ENCODE measurements at regions not wholly inside any gene's neighbourhood (a gene's known extent, or its start where the extent isn't known, plus 50 kb on each side); places are given as distances from the start of the nearest gene placed in this dataset.

- H2AFZ ChIP-seq (ENCODE audit: low read length) = no peak overlapping the region
- H3F3A ChIP-seq (ENCODE audit: low read length, unreplicated experiment) = no peaks in the 10 kb centered on the region
- no peak overlapping the region for H3K27ac ChIP-seq (ENCODE audit: low read length)
- no peaks in the 10 kb centered on the region for H3K4me1 ChIP-seq (ENCODE audit: insufficient read depth, low read length)
- H3K9ac ChIP-seq (ENCODE audit: low read length) = no peak overlapping the region
- H4K20me1 ChIP-seq (ENCODE audit: low read length) = no peaks in the 10 kb centered on the region
- H3K27me3 ChIP-seq (ENCODE audit: low read length) = no peaks in the 10 kb centered on the region
- ChIA-PET POLR2A (ENCODE audit: unreplicated experiment) (no interaction called here), CTCF (no interaction called here)
- no peak for DNase-seq
- intact Hi-C loops (cut with micrococcal nuclease) = no loop called here
- BruUV-seq (replicated peaks) = no TSS peak
- H3K36me3 ChIP-seq (ENCODE audit: low read depth, low read length) = no peaks in the 10 kb centered on the region
- TF ChIP-seq CTCF (conservative IDR thresholded peaks at IDR 0.05; ENCODE audit: low read depth, low read length) (no peak), EZH2 (IDR thresholded peaks at IDR 0.05; ENCODE audit: low read length, unreplicated experiment) (no peak), EZH2phosphoT487 (IDR thresholded peaks at IDR 0.05; ENCODE audit: borderline replicate concordance, low read length) (no peak)
- H3K4me2 ChIP-seq (ENCODE audit: low read length) = no peak overlapping the region
- H3K4me3 ChIP-seq (ENCODE audit: low read length) = no peak overlapping the region
- H3K9me3 ChIP-seq (ENCODE audit: low read length) = no peaks in the 10 kb centered on the region
- no peak for ATAC-seq
- H3K9me2 ChIP-seq (replicated peaks; ENCODE audit: low read length) = no peaks in the 10 kb centered on the region
- H3K79me2 ChIP-seq (ENCODE audit: low read length) = no peaks in the 10 kb centered on the region
These were observed 1014.4 kb upstream of the GOT2 start for GRCh38 chr16:59748531-59748930.

- Histone ChIP-seq H3K4me1 (ENCODE audit: insufficient read depth, low read length) (no peaks in the 10 kb centered on the region), H3K27me3 (ENCODE audit: low read length) (no peaks in the 10 kb centered on the region), H3K79me2 (ENCODE audit: low read length) (no peaks in the 10 kb centered on the region), H3K9me2 (replicated peaks; ENCODE audit: low read length) (no peaks in the 10 kb centered on the region), H3K9ac (ENCODE audit: low read length) (no peak overlapping the region), H2AFZ (ENCODE audit: low read length) (no peak overlapping the region), H3F3A (ENCODE audit: low read length, unreplicated experiment) (no peaks in the 10 kb centered on the region), H4K20me1 (ENCODE audit: low read length) (no peaks in the 10 kb centered on the region), H3K27ac (ENCODE audit: low read length) (no peak overlapping the region), H3K4me3 (ENCODE audit: low read length) (no peak overlapping the region), H3K9me3 (ENCODE audit: low read length) (no peaks in the 10 kb centered on the region), H3K4me2 (ENCODE audit: low read length) (no peak overlapping the region), H3K36me3 (ENCODE audit: low read depth, low read length) (no peaks in the 10 kb centered on the region)
- DNase-seq (no peak), ATAC-seq (no peak)
- no TSS peak for BruUV-seq (replicated peaks)
- intact Hi-C loops (cut with micrococcal nuclease) = no loop called here
- POLR2A ChIA-PET (ENCODE audit: unreplicated experiment) = no interaction called here
- TF ChIP-seq EZH2phosphoT487 (IDR thresholded peaks at IDR 0.05; ENCODE audit: borderline replicate concordance, low read length) (no peak), CTCF (conservative IDR thresholded peaks at IDR 0.05; ENCODE audit: low read depth, low read length) (no peak), EZH2 (IDR thresholded peaks at IDR 0.05; ENCODE audit: low read length, unreplicated experiment) (no peak)
- CTCF ChIA-PET = no interaction called here
These were observed 1009.4 kb upstream of the GOT2 start for GRCh38 chr16:59743504-59743903.

- Histone ChIP-seq H3K27ac (ENCODE audit: low read length) (no peak overlapping the region), H3K9me3 (ENCODE audit: low read length) (no peaks in the 10 kb centered on the region), H3K9ac (ENCODE audit: low read length) (no peak overlapping the region), H3K27me3 (ENCODE audit: low read length) (no peaks in the 10 kb centered on the region), H4K20me1 (ENCODE audit: low read length) (no peaks in the 10 kb centered on the region), H3K4me3 (ENCODE audit: low read length) (no peak overlapping the region), H3K79me2 (ENCODE audit: low read length) (no peaks in the 10 kb centered on the region), H3K4me2 (ENCODE audit: low read length) (no peak overlapping the region), H3K9me2 (replicated peaks; ENCODE audit: low read length) (no peaks in the 10 kb centered on the region), H2AFZ (ENCODE audit: low read length) (no peak overlapping the region), H3K36me3 (ENCODE audit: low read depth, low read length) (no peaks in the 10 kb centered on the region), H3F3A (ENCODE audit: low read length, unreplicated experiment) (no peaks in the 10 kb centered on the region), H3K4me1 (ENCODE audit: insufficient read depth, low read length) (no peaks in the 10 kb centered on the region)
- no peak for ATAC-seq
- TF ChIP-seq CTCF (conservative IDR thresholded peaks at IDR 0.05; ENCODE audit: low read depth, low read length) (no peak), EZH2 (IDR thresholded peaks at IDR 0.05; ENCODE audit: low read length, unreplicated experiment) (no peak), EZH2phosphoT487 (IDR thresholded peaks at IDR 0.05; ENCODE audit: borderline replicate concordance, low read length) (no peak)
- no TSS peak for BruUV-seq (replicated peaks)
- CTCF ChIA-PET = no interaction called here
- POLR2A ChIA-PET (ENCODE audit: unreplicated experiment) = no interaction called here
- no peak for DNase-seq
- intact Hi-C loops (cut with micrococcal nuclease) = no loop called here
These were observed 1006.7 kb upstream of the GOT2 start for GRCh38 chr16:59740858-59741257.

All from PC-3 (cell line).